Fibroblast of skin of right biceps (primary cell): ENCODE measurements at regions not wholly inside any gene's neighbourhood (a gene's known extent, or its start where the extent isn't known, plus 50 kb on each side); places are given as distances from the start of the nearest gene placed in this dataset.
"Not testable (repeated sequence)": the region's sequence is repeated elsewhere in the genome, so short reads cannot be mapped to it uniquely, and the experiment has no call there.

ENCODE experiments used
- DNase-seq: peaks from one replicate; pipeline ENCODE4 v3.0.0-alpha.2; 2013

DNA sequence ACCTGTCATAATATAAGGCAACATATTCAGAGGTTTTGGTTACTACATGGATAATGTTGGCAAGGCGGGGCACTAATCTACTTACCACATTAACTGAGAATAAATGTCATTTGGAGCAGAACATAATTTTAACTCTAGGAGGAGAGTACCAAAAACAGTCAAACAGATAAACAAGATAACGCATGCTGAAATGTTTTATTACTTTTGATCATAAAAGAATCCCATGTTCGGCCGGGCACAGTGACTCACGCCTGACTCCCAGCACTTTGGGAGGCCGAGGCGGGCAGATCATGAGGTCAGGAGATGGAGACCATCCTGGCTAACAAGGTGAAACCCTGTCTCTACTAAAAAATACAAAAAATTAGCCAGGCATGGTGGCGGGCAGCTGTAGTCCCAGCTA, 173.8 kb upstream of the NUDT12 start:
- not testable (repeated sequence) for DNase-seq

GRCh38 chr5:103724271-103724670, 161.7 kb upstream of the NUDT12 start:
- no peak for DNase-seq

GRCh38 chr5:103721183-103721582, 158.6 kb upstream of the NUDT12 start:
- no peak for DNase-seq

- DNase-seq = no peak
Observed at GRCh38 chr5:103718108-103718507, 155.5 kb upstream of the NUDT12 start.

- no peak for DNase-seq
Observed at GRCh38 chr5:103708601-103709000, 146.0 kb upstream of the NUDT12 start.

GRCh38 chr5:103706939-103707682, 144.5 kb upstream of the NUDT12 start:
- DNase-seq = peak; percentile 50

GRCh38 chr5:103703617-103704016, 141.0 kb upstream of the NUDT12 start:
- DNase-seq = no peak

DNA sequence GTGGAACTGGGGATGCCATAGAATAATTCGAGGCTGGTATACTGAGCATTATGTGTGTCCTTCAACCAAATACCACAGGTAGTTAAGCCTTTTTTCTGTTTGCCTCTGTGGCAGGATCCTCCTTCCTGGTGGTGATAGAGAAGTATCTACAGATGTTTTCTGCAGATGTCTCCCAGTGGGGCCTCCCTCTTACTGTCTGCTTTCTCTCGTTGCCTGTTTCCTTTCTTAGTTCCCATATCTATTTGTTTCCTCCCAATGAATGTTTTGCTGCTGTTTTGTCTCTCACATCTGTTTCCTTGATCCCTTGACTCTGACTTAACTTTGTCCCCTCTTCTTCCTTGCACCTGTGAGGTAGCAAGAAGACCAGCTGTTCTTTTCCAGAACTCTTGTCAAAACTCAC, 130.9 kb upstream of the NUDT12 start:
- DNase-seq = no peak

DNA sequence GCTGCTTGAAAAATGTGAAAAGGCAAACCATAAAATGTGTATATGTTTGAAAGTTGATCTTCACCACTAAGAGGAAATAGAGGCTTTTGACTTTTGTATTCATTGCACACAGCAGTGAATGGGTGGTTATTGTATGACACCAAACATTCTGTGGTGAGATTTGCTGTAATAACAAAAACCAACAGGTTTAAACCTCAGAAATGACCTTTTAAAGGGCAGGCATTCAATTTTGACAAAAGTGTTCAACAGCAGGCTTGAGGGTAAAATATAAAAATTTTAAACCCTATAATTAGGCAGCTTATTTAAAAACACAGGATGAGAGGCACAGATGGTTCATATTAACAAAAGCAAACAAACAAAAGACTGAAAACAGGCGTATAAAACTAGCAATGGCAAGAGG, 128.1 kb upstream of the NUDT12 start:
- DNase-seq = no peak

- no peak for DNase-seq
Observed at GRCh38 chr5:103679873-103680272, 117.3 kb upstream of the NUDT12 start.

DNA sequence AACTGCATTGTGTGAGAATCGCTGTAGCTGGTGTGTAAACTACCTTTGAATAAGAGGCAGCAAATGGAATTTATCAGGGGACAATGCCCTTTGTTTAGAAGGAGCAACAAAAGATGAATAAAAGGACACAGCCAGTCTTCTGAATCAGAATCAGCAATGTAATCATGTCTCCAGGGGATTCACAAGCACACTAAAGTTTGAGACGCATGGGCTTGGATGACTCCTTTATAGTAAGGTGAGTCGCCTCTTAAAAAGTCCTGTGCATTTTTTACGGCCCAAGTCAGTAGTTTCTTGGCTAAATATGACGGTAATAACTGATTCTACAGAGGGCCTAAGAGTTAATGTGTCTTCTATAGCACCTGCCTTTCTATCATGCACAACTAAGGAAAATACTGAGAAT, 113.6 kb upstream of the NUDT12 start:
- DNase-seq = peak; percentile 90

GRCh38 chr5:103674739-103675138, 112.2 kb upstream of the NUDT12 start:
- DNase-seq = peak; percentile 33

- DNase-seq = no peak
Observed at GRCh38 chr5:103674251-103674650, 111.7 kb upstream of the NUDT12 start.

DNA sequence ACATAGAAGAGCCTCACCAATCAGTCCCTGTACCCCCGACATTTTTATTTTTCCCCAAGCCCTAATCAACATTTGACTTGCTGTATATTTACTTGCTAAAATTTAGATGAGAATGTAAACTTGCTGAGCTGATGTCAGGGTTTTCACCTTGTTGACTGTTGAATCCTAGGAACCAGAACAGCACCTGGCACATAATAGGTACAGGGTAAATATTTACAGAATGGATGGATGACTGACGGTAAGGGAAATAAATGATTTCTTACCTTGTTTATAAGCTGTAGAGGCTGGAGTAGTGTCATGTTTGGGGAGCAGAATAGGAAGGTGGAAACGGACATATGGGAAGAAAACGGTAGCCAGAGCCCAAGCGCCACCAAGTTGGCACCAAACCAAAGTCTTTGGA, 107.0 kb upstream of the NUDT12 start:
- DNase-seq = no peak

GRCh38 chr5:103668281-103668680, 105.7 kb upstream of the NUDT12 start:
- DNase-seq = no peak

DNA sequence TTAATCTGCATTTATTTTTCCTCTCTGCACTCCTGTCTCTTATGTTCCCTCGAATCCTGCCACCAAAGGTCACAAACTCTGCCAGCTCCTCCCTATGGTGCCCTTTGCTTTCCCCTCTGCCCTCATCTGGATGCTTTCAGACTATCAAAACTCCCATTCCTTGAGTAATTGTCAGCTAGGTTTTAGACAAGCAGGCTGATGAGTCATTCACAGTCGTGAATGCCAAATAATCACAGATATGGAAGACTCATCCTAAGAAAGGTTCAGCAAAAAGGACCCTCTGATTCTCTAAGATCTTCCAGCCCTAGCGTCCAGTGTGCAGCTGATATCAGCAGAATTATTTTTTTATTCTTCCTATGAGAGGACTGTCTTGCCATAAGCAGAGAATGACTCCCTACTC, 104.5 kb upstream of the NUDT12 start:
- peak; percentile 68 for DNase-seq

GRCh38 chr5:103657301-103657700, 94.7 kb upstream of the NUDT12 start:
- no peak for DNase-seq

DNA sequence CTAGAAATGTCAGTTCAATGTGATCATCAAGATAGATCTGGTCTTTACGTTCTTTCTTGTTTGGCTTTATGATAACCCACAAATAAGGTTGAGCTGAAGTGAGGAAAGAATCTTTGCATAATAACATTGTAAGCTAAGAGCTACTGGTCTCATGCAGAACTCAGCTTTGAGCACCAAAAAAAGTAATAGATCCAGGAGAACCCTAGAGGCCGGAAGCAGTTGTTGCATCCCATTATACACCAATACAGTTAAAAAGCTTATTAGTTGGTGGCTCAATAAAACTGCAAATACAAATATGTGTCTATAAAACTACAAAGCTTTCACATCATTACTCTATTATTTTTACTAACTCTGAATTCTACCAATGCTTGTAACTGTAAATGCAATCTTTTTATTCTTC, 85.5 kb upstream of the NUDT12 start:
- no peak for DNase-seq

DNA sequence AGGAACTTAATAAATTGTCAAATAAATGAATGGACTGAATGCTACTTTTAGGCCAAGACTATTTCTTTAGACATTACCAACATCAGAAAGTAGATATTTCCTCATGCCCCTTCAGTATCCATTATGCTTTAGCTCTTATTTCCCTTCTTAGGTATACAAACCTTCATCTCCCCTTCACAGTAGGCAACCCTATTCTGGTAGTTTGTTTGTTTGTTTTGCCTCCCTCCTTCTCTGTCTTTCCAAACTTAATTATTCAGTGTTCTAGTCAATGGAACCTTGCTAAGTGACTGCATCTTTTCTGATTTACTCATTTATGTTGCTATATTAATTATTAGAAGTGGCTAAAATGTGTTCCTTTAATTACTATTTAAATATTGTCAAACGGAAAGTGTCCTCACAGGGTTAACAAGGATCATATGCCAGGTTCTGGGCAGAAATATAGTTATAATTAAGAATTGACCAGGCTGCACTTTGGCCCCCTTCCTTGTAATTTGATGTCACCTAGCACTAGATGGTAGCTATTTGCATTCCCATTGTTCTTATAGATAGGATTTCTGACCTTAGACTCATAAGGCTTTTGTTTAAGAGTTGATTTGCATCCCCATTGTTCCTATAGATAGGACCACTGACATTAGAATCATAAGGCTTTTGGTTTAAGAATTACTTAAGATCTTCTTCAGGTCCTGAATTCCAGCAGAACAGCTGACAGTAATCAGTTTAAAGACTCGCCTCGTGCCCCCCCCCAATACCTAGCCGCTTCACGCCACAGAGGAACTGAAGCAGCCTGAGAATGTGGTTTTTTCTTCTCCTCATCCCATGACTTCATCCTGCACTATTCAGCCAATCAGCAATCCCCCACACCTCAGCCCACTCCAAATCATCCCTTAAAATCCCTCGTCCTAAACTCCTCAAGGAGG, 84.4 kb upstream of the NUDT12 start:
- DNase-seq = no peak

- DNase-seq = no peak
Observed at GRCh38 chr5:103645816-103646215, 83.2 kb upstream of the NUDT12 start.

DNA sequence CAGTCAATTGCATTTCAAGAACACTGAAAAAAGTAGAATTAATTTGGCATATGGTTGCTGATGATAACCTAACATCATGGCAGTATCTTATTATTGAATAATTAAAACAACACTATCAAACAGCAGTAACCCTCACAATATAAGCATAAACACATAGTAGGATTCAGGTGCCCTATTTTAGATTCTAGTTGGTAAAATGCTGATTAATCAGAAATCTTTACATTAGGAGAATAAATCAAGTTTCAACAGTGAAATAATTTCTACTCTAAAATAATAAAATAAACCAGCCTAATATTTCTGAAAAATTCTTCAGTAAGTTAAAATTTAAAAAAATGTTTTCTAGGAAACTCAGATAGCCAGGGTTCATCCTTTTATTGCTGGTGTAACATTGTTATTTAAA, 76.4 kb upstream of the NUDT12 start:
- DNase-seq = no peak

GRCh38 chr5:103624675-103625074, 62.1 kb upstream of the NUDT12 start:
- no peak for DNase-seq

- peak; percentile 32 for DNase-seq
Observed at GRCh38 chr5:103624035-103624480, 61.5 kb upstream of the NUDT12 start.

DNA sequence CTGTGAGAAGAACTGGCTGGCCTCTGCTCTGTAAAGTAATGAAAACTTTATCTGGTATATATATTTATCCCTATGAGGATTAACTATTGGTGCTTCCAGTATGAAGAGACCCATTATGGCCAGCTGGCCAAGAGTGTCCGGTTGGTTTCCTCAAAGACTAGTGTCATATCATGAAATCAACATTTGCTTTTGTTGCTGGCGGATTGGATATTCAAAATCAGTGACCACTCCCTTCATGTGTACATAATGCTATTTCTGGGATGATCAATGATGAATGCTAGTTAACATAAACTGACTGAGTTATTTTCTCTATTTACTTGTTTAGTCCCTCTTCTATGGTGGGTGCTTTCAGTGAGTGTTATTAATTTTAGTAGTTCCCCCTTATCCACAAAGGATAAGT, 60.8 kb upstream of the NUDT12 start:
- DNase-seq = no peak
